Tibial nerve (tissue), 4 donors: ENCODE measurements at regions not wholly inside any gene's neighbourhood (a gene's known extent, or its start where the extent isn't known, plus 50 kb on each side); places are given as distances from the start of the nearest gene placed in this dataset.

ENCODE experiments used
- DNase-seq, 2 donors: peaks; one replicate each; pipeline ENCODE4 v3.0.0-alpha.2; 2019; ENCODE audit warnings: low spot score in 2 of 2
- H3K27ac ChIP-seq, 4 donors: fragments of 200-600 bp; sonication (generic) in 3 of 4; one replicate each; pipeline ENCODE4 v1.5.1; 2017 to 2019; ENCODE audit warnings: mild to moderate bottlenecking in 1 of 4
- H3K27me3 ChIP-seq, 2 donors: fragments of 200-600 bp; sonication (generic) in 1 of 2; one replicate each; pipeline versions ENCODE4 v1.5.1 to v1.6.0; 2017 to 2019
- H3K36me3 ChIP-seq, 3 donors: fragments of 200-600 bp; sonication (generic); one replicate each; pipeline ENCODE4 v1.5.1; 2018 to 2019
- H3K4me1 ChIP-seq, 4 donors: fragments of 200-600 bp; sonication (generic) in 3 of 4; one replicate each; pipeline ENCODE4 v1.5.1; 2017 to 2019
- H3K4me3 ChIP-seq, 4 donors: fragments of 200-600 bp; sonication (generic) in 3 of 4; one replicate each; pipeline ENCODE4 v1.5.1; 2017 to 2019; ENCODE audit warnings: mild to moderate bottlenecking in 1 of 4, moderate library complexity in 1 of 4
- H3K9me3 ChIP-seq, 4 donors: fragments of 200-600 bp; sonication (generic) in 3 of 4; one replicate each; pipeline ENCODE4 v1.5.1; 2017 to 2019
- EP300 ChIP-seq, 2 donors: sonication (generic); formaldehyde crosslinking; IDR thresholded peaks; one replicate each; pipeline ENCODE4 v1.6.1; 2017; ENCODE audit warnings: antibody characterized with exemption in 2 of 2, mild to moderate bottlenecking in 1 of 2
- POLR2A ChIP-seq, 2 donors: fragments of 450-650 bp; IDR thresholded peaks; one replicate each; pipeline ENCODE4 v1.6.1; 2017; ENCODE audit warnings: antibody characterized with exemption in 2 of 2, mild to moderate bottlenecking in 2 of 2, moderate library complexity in 2 of 2
- WGBS, 2 donors: methylation state at CpG; one replicate each; pipeline ENCODE4 v1.1.5; 2018; 5-methylcytosine and 5-hydroxymethylcytosine counted together
- TF ChIP-seq, protein P1 (sequence below), 5 experiments: fragments of 200-600 bp in 3 of 5; fragments of 450-650 bp in 2 of 5; sonication (generic) in 3 of 5; IDR thresholded peaks; one replicate each; pipeline ENCODE4 v1.5.1; 2016 to 2019; ENCODE audit warnings: antibody characterized with exemption in 5 of 5, mild to moderate bottlenecking in 3 of 5, moderate library complexity in 2 of 5

DNA sequence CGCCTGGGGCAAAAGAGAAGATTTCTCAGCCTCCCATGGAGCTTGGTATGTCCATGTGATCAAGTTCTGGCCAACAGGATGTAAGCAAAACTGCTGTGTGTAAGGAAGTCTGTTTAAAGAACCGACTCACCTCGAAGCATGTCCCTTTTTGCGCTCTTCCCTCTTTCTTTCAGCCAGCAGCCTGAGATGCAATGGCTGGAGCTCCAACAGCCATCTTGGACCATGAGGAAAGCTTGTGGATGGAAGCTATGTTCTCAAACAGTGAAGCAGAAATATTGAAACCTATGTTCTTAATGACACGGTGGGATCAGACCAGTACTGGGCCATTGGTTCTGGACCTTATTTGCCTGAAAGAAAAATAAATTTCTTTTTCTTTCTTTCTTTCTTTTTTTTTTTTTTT, 82.3 kb upstream of the SLC24A4 start:
- H3K4me1 ChIP-seq, result no peaks in the 10 kb centered on the region
- H3K27me3 ChIP-seq, result no peaks in the 10 kb centered on the region
- DNase-seq, result no peak
- peaks cover 0 to 32% (median 0%) of the 10 kb centered on the region in 4 donors for H3K9me3 ChIP-seq
- TF ChIP-seq EP300 (IDR thresholded peaks at IDR 0.05) (no peak), POLR2A (IDR thresholded peaks at IDR 0.05) (no peak)
- TF ChIP-seq, protein P1, sequence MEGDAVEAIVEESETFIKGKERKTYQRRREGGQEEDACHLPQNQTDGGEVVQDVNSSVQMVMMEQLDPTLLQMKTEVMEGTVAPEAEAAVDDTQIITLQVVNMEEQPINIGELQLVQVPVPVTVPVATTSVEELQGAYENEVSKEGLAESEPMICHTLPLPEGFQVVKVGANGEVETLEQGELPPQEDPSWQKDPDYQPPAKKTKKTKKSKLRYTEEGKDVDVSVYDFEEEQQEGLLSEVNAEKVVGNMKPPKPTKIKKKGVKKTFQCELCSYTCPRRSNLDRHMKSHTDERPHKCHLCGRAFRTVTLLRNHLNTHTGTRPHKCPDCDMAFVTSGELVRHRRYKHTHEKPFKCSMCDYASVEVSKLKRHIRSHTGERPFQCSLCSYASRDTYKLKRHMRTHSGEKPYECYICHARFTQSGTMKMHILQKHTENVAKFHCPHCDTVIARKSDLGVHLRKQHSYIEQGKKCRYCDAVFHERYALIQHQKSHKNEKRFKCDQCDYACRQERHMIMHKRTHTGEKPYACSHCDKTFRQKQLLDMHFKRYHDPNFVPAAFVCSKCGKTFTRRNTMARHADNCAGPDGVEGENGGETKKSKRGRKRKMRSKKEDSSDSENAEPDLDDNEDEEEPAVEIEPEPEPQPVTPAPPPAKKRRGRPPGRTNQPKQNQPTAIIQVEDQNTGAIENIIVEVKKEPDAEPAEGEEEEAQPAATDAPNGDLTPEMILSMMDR (IDR thresholded peaks at IDR 0.05), result no peak
- H3K27ac ChIP-seq, result no peak overlapping the region
- H3K36me3 ChIP-seq, result no peaks in the 10 kb centered on the region
- H3K4me3 ChIP-seq, result no peak overlapping the region
- WGBS, 2 donors, result 86 to 98% methylated on average over 5 of the region's 5 CpGs

DNA sequence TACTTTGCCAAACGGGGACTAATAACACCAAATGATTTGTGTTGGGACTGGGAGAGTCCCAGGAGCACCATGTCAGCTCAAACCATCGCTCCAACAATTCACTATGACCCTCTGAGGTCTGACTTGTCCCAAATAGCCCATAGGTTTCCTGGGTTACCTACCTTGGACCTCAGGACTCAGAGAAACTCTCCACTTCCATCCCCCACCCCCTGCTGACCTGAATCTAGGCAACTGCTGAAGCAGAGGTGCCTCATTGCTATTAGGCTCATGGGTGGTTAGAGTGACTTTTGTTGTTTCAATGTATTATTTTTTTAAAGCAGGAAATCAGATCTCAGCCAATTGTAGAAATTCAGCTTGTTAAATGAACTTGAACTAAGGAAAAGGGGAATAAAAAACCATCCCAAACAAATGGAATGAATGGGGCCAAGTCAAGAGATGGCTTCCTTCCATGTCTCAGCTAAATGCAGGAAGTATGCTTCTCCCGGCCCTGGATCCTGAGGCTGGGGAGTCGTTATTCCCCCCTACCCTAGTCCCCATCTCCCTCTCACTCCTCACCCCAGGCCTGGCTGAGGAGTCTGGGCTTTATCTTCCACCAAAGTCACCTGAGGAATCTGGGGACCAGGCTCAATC, 80.9 kb upstream of the SLC24A4 start:
- H3K36me3 ChIP-seq, result no peaks in the 10 kb centered on the region
- no peaks in the 10 kb centered on the region for H3K4me1 ChIP-seq
- WGBS, 2 donors, result 48 to 54% methylated on average over 4 of the region's 4 CpGs
- H3K27me3 ChIP-seq, result no peaks in the 10 kb centered on the region
- peaks cover 0 to 42% (median 0%) of the 10 kb centered on the region in 4 donors for H3K9me3 ChIP-seq
- no peak for TF ChIP-seq POLR2A (IDR thresholded peaks at IDR 0.05)
- TF ChIP-seq EP300 (IDR thresholded peaks at IDR 0.05), result no peak
- TF ChIP-seq, protein P1 (IDR thresholded peaks at IDR 0.05), result no peak
- H3K4me3 ChIP-seq, result no peak overlapping the region
- DNase-seq, result no peak
- H3K27ac ChIP-seq, result no peak overlapping the region

DNA sequence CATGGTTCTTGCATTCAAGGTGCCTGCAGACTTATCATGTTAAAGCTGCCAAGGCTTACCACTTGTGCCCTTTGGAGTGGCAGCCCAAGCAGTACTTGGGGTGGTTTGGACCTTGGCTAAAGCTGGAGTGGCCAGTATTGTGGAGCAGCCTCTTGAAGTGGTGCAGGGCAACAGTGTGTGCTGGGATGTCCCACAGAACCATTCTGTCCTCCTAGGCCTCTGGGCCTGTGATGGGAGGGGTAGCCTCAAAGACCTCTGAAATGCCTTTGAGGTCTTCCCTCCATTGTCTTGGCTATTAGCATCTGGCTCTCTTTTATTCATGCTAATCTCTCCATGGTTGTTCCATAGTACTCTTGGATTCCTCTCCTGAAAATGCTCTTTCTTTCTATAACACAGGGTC, 78.2 kb upstream of the SLC24A4 start:
- Histone ChIP-seq H3K27ac (no peak overlapping the region), H3K27me3 (peaks cover 0 to 4% of the 10 kb centered on the region in 2 donors), H3K9me3 (peaks cover 0 to 42% (median 0%) of the 10 kb centered on the region in 4 donors), H3K4me3 (no peak overlapping the region), H3K36me3 (no peaks in the 10 kb centered on the region), H3K4me1 (no peaks in the 10 kb centered on the region)
- no peak for DNase-seq
- TF ChIP-seq POLR2A (IDR thresholded peaks at IDR 0.05), result no peak
- TF ChIP-seq, protein P1 (IDR thresholded peaks at IDR 0.05), result no peak
- TF ChIP-seq EP300 (IDR thresholded peaks at IDR 0.05), result no peak

DNA sequence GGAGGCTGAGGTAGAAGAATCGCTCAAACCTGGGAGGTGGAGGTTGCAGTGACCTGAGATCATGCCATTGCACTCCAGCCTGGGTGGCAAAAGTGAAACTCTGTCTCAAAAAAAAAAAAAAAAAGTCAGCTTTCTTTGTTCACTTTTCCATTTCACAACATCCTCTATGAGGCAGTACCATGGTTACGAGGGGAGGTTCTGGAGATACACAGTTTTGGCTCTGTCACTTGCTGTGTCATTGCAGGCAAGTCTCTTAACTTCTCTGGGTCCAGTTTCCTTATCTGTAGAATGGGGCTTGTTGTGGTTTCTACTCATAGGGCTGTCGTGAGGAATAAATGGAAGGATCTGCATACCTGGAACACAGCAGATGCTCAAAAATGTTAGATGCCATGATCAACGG, 75.6 kb upstream of the SLC24A4 start:
- Histone ChIP-seq H3K9me3 (peaks cover 0 to 35% (median 0%) of the 10 kb centered on the region in 4 donors), H3K27me3 (peaks cover 0 to 4% of the 10 kb centered on the region in 2 donors), H3K4me3 (no peak overlapping the region), H3K27ac (no peak overlapping the region), H3K4me1 (no peaks in the 10 kb centered on the region), H3K36me3 (no peaks in the 10 kb centered on the region)
- TF ChIP-seq POLR2A (IDR thresholded peaks at IDR 0.05) (no peak), EP300 (IDR thresholded peaks at IDR 0.05) (no peak)
- TF ChIP-seq, protein P1 (IDR thresholded peaks at IDR 0.05), result no peak
- no peak for DNase-seq
- 81 to 95% methylated on average over 4 of the region's 4 CpGs for WGBS, 2 donors

DNA sequence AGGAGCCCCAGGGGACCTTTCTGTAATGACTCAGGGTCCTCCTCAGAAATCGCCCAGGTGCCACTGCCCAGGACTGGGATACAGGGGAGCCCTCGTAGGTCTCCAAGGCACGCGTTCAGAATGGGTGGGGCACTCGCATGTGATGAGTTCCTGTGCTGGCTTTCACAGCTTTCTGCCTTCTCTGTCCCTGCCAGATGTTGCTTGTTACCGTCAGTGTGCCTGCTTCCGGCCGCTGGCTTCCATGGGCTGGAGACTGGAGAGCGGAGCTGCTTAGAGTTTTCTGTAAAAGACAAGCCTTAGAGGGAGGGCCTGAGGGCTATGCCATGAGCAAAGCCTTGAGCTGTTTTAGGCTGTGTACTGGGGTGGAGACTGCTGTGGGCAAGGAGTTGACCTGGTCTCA, 75.0 kb upstream of the SLC24A4 start:
- H3K9me3 ChIP-seq, result peaks cover 0 to 35% (median 0%) of the 10 kb centered on the region in 4 donors
- H3K27me3 ChIP-seq, result peaks cover 0 to 4% of the 10 kb centered on the region in 2 donors
- no peaks in the 10 kb centered on the region for H3K36me3 ChIP-seq
- no peak overlapping the region for H3K4me3 ChIP-seq
- H3K27ac ChIP-seq, result no peak overlapping the region
- WGBS, 2 donors, result 75 to 83% methylated on average over 9 of the region's 9 CpGs
- no peak for TF ChIP-seq EP300 (IDR thresholded peaks at IDR 0.05)
- no peak for TF ChIP-seq POLR2A (IDR thresholded peaks at IDR 0.05)
- TF ChIP-seq, protein P1 (IDR thresholded peaks at IDR 0.05), result no peak
- DNase-seq, result no peak
- H3K4me1 ChIP-seq, result no peaks in the 10 kb centered on the region
